GM19452 (cell line): ENCODE measurements at regions not wholly inside any gene's neighbourhood (a gene's known extent, or its start where the extent isn't known, plus 50 kb on each side); places are given as distances from the start of the nearest gene placed in this dataset.
"Not testable (repeated sequence)": the region's sequence is repeated elsewhere in the genome, so short reads cannot be mapped to it uniquely, and the experiment has no call there.

Experiments used
- ATAC-seq: cut with Tn5 transposase; IDR thresholded peaks from one replicate; pipeline ENCODE4 v1.9.1; 2021; ENCODE audit not compliant: unreplicated experiment

DNA sequence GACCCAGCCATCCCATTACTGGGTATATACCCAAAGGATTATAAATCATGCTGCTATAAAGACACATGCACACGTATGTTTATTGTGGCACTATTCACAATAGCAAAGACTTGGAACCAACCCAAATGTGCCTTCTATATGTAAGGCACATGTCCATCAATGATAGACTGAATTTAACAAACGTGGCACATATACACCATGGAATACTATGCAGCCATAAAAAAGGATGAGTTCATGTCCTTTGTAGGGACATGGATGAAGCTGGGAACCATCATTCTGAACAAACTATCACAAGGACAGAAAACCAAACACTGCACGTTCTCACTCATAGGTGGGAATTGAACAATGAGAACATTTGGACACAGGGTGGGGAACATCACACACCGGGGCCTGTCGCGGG lies 92.1 kb downstream of the TRIM27 start:
- not testable (repeated sequence) for ATAC-seq

DNA sequence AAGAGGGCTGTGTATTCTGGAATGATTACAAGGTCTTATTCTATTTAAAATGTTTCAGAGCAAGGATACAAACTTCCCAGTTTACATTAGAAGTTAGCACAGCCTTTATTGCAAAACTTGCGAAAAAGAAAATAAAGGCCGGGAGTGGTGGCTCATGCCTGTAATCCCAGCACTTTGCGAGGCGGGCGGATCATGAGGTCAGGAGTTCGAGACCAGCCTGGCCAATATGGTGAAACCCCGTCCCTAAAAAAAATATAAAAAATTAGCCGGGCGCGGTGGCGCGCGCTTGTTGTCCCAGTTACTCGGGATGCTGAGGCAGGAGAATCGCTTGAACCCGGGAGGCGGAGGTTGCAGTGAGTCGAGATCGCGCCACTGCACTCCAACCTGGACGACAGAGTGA lies 87.1 kb downstream of the TRIM27 start:
- not testable (repeated sequence) for ATAC-seq

DNA sequence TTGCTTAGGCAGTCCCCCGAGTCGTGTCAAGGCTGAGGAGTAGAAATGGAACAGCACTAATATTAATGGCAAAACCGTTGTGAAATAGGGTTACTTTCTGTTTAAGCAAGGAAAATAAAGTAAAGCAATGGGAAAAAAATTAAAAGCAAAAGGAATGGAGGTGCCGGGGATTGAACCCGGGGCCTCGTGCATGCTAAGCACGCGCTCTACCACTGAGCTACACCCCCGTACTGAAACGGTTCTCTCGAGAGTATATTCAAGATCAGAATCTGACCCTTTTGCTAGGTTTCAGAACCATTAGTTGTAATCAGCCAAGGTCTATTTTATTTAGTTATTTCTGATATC lies 85.5 kb downstream of the TRIM27 start:
- ATAC-seq: peak; percentile 51

DNA sequence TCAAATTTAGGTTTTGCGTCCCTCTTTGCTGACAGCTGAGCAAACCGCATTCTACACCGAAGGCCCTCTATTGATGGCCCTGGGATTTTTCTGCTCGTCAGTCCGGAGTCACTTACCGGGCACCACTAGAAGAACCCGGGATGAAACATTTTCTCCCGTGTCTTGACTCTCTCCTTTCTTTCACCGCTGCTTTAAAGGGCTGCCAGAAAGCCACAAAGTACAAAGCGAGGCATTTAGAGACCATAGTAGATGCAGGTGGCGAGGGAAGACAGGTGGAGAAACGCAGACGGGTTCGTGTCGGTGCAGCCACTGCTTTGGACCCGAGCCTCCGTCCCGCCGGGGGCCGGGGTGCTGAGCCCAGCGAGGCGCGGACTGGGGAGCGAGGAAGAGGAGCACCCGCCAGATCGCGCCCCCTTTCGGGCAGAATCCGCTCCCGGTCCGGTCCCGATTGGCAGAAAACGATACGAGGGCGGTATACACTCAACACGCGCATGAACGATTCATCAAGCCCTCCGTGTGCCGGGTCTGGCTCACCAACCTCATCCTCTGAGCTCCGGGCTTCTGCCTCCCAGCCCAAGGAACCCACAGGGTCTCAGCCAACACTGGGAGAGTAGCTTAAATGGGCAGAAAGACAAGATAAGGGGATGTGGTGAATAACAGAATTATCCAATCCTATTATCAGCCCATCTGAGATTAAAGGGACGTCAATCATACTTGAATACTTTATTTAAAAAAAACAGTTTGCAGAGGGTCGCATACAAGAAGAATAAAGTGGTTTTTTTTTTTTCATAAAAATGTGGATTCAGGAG lies 84.9 kb downstream of the TRIM27 start:
- ATAC-seq: peak; percentile 54

DNA sequence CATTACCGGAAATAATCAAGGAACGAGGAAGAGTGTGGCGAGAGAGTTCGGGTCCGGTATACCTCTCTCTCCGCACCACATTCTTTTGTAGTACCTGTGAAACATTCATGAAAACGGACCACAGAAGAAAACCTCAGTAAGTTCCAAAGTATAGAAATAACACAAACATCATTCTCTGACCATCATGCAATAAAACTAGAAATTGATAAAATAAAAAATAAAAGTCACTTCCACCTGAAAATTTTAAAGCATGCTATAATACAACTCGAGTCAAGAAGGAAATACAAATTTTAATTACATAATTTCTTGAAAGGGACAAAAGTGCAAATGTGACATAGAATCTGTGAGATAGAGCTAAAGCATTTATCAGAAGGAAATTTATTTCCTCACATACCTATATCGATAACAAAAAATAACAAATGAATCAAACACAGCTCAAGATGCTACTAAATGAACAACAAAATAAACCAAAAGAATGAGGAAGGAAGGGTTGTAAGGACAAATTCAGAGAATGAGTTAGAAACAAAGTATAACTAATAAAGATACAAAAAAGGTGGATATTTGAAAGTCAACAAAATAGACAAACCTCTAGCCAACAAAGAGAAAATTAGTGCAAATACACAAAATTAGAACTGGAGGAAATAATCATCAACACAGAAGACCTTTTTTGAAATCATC lies 84.2 kb downstream of the TRIM27 start:
- no peak for ATAC-seq

DNA sequence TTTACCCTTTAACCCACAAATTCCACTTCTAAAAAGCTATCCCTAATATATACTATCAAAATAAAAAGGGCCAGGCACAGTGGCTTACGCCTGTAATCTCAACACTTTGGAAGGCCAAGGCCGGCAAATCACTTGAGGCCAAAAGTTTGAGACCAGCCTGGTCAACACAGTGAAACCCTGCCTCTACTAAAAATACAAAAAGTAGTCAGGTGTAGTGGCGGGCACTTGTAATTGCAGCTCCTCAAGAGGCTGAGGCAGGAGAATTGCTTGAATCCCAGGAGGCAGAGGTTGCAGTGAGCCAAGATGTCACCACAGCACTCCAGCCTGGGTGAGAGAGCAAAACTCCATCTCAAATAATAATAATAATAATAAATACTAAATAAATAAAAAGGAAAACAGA lies 82.5 kb downstream of the TRIM27 start:
- no peak for ATAC-seq

DNA sequence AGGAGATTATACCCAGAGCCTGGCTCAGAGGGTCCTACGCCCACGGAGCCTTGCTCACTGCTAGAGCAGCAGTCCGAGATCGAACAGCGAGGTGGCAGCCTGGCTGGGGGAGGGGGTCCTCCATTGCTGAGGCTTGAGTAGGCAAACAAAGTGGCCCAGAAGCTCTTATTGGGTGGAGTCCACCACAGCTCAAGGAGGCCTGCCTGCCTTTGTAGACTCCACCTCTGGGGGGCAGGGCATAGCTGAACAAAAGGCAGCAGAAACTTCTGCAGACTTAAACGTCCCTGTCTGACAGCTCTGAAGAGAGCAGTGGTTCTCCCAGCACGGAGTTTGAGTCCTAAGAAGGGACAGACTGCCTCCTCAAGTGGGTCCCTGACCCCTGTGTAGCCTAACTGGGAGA lies 75.0 kb downstream of the TRIM27 start:
- ATAC-seq: not testable (repeated sequence)
